Fibroblast of the aortic adventitia (primary cell): ENCODE measurements at regions not wholly inside any gene's neighbourhood (a gene's known extent, or its start where the extent isn't known, plus 50 kb on each side); places are given as distances from the start of the nearest gene placed in this dataset.

Source experiments
- DNase-seq: peaks from one replicate; pipeline ENCODE4 v3.0.0-alpha.2; 2010; ENCODE audit warnings: low read depth
- H3K4me3 ChIP-seq: 2 replicates; pipeline ENCODE4 v1.5.1; 2011; ENCODE audit warnings: low read depth, mild to moderate bottlenecking, control low read depth, low read length, moderate library complexity
- CTCF ChIP-seq: IDR thresholded peaks from 2 replicates; pipeline ENCODE4 v1.5.1; 2011; ENCODE audit warnings: mild to moderate bottlenecking, low read length, control low read depth, inconsistent platforms; ENCODE audit not compliant: insufficient read depth

GRCh38 chr1:95332754-95333153 is 98.7 kb downstream of the RWDD3 start:
- TF ChIP-seq CTCF: no peak
- H3K4me3 ChIP-seq: no peak overlapping the region

GRCh38 chr1:95339377-95339776 is 105.4 kb downstream of the RWDD3 start:
- DNase-seq: no peak
- H3K4me3 ChIP-seq: no peak overlapping the region
- TF ChIP-seq CTCF: no peak

More at GRCh38 chr1:95332754-95333153, 98.7 kb downstream of the RWDD3 start:
- DNase-seq: no peak

DNA sequence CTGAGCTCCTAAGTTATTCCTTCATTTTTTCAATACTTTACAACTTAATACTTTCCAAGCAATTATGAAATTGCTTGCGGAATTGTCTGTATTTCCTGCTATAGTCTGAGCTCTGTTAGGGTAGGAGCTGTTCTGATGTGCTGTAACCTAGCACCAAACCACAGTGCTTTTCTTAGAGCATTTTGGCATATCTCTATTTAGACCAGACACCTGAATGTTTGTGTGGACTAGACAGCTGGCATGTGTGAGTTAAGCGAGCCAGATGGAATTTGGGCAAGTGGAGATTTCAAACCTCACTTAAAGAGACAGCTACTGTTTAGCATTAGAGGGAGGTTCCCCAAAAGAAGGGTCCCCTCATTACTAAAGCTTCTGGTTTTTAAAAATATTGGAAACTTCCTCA is 106.1 kb downstream of the RWDD3 start:
- TF ChIP-seq CTCF: no peak
- DNase-seq: no peak
- no peak overlapping the region for H3K4me3 ChIP-seq

DNA sequence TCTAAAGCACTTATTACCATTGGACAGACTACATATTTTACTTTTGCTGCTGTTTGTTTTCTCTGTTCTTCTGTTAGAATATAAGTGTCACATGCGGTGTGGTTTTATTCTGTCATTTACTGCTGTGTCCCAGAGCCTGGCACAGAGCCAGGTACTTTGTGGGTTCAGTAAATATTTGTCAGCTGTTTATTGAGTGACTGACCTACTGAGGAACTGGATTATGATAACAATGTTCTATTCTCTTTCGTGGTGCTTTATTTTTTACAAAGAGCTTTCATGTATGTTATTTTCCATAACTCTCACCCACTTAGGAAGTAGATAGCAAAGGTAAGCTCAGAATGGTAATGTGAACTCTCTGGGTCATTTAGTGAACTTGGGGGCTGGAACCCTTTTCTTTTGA is 118.8 kb downstream of the RWDD3 start:
- DNase-seq: no peak
- TF ChIP-seq CTCF: no peak
- H3K4me3 ChIP-seq: no peak overlapping the region

- no peak overlapping the region for H3K4me3 ChIP-seq
- no peak for TF ChIP-seq CTCF
- no peak for DNase-seq
These were observed 119.2 kb downstream of the RWDD3 start for GRCh38 chr1:95353194-95353593.

GRCh38 chr1:95364546-95364945 is 130.5 kb downstream of the RWDD3 start:
- no peak for TF ChIP-seq CTCF
- H3K4me3 ChIP-seq: no peak overlapping the region

GRCh38 chr1:95366498-95366897 is 132.5 kb downstream of the RWDD3 start:
- no peak for TF ChIP-seq CTCF
- DNase-seq: no peak
- H3K4me3 ChIP-seq: no peak overlapping the region

More at GRCh38 chr1:95364546-95364945, 130.5 kb downstream of the RWDD3 start:
- DNase-seq: no peak
